IMR-90 (cell line): ENCODE measurements at regions not wholly inside any gene's neighbourhood (a gene's known extent, or its start where the extent isn't known, plus 50 kb on each side); places are given as distances from the start of the nearest gene placed in this dataset.

Source experiments
- ATAC-seq: fragments of 200-7000 bp; cut with Tn5 transposase; 2 replicates; pipeline ENCODE4 v1.9.1; 2020; ENCODE audit warnings: low read depth, mild to moderate bottlenecking, moderate library complexity
- BruUV-seq: library from RNA; stranded (reverse); fragments of 400-500 nt; replicated peaks from 2 replicates; lab custom pipeline; 2021; lab: Mats Ljungman, UMichigan
- CTCF ChIA-PET: fragments of 300-600 bp; formaldehyde crosslinking; extraction: SDS; loops from one replicate; lab custom pipeline; 2021; ENCODE audit warnings: antibody characterized with exemption; lab: Yijun Ruan, JAX
- POLR2A ChIA-PET: fragments of 300-600 bp; sonication (Branson Sonifier 250); formaldehyde crosslinking; loops from one replicate; lab custom pipeline; 2022; ENCODE audit warnings: antibody characterized with exemption; ENCODE audit not compliant: unreplicated experiment; lab: Charles Lee
- DNase-seq: peaks from one replicate; pipeline ENCODE4 v3.0.0; 2013
- H2AFZ ChIP-seq: replicated peaks from 2 replicates; pipeline ENCODE3; 2013; ENCODE audit warnings: low read length, mild to moderate bottlenecking; ENCODE audit not compliant: poor library complexity
- H2AK5ac ChIP-seq: 2 replicates; pipeline ENCODE4 v1.6.1; 2013; ENCODE audit warnings: low read depth, low read length, inconsistent platforms
- H2AK9ac ChIP-seq: replicated peaks from 2 replicates; pipeline ENCODE3; 2013; ENCODE audit warnings: mild to moderate bottlenecking, low read depth, low read length, moderate library complexity; ENCODE audit not compliant: poor library complexity
- H2BK120ac ChIP-seq: 2 replicates; pipeline ENCODE4 v1.6.1; 2013; ENCODE audit warnings: low read depth, low read length, inconsistent platforms
- H2BK15ac ChIP-seq: 3 replicates; pipeline ENCODE4 v1.6.1; 2013; ENCODE audit warnings: low read depth, low read length, inconsistent platforms
- H2BK20ac ChIP-seq: 2 replicates; pipeline ENCODE4 v1.6.1; 2013; ENCODE audit warnings: low read depth, mild to moderate bottlenecking, inconsistent platforms, low read length, moderate library complexity
- H2BK5ac ChIP-seq: 2 replicates; pipeline ENCODE4 v1.6.1; 2013; ENCODE audit warnings: mild to moderate bottlenecking, low read depth, low read length, inconsistent platforms; ENCODE audit not compliant: poor library complexity, severe bottlenecking
- H3K14ac ChIP-seq: replicated peaks from 2 replicates; pipeline ENCODE4 v1.6.1; 2013; ENCODE audit warnings: low read depth, low read length, inconsistent platforms
- H3K18ac ChIP-seq: 2 replicates; pipeline ENCODE4 v1.6.1; 2013; ENCODE audit warnings: low read depth, low read length, control low read depth
- H3K23ac ChIP-seq: 2 replicates; pipeline ENCODE4 v1.6.1; 2013; ENCODE audit warnings: low read depth, low read length, inconsistent platforms
- H3K27ac ChIP-seq: 2 replicates; pipeline ENCODE4 v1.5.1; 2013; ENCODE audit warnings: mild to moderate bottlenecking, control low read depth, low read length; ENCODE audit not compliant: insufficient read depth
- H3K27me3 ChIP-seq: 2 replicates; pipeline ENCODE4 v1.6.1; 2013; ENCODE audit warnings: low read length; ENCODE audit not compliant: control insufficient read depth, insufficient read depth
- H3K36me3 ChIP-seq: 2 replicates; pipeline ENCODE4 v1.6.1; 2013; ENCODE audit warnings: low read length, mixed read lengths; ENCODE audit not compliant: control insufficient read depth, insufficient read depth
- H3K4ac ChIP-seq: 2 replicates; pipeline ENCODE4 v1.6.1; 2013; ENCODE audit warnings: low read depth, low read length, inconsistent platforms
- H3K4me1 ChIP-seq: 2 replicates; pipeline ENCODE4 v1.6.1; 2013; ENCODE audit warnings: low read length, mixed read lengths; ENCODE audit not compliant: control insufficient read depth, insufficient read depth
- H3K4me2 ChIP-seq: 2 replicates; pipeline ENCODE4 v1.6.1; 2013; ENCODE audit warnings: low read depth, mild to moderate bottlenecking, control low read depth, low read length, moderate library complexity
- H3K4me3 ChIP-seq: 2 replicates; pipeline ENCODE4 v1.5.1; 2013; ENCODE audit warnings: low read depth, mild to moderate bottlenecking, control low read depth, low read length, moderate library complexity; ENCODE audit not compliant: insufficient read depth
- H3K56ac ChIP-seq: 2 replicates; pipeline ENCODE4 v1.6.1; 2013; ENCODE audit warnings: low read length, inconsistent platforms; ENCODE audit not compliant: insufficient read depth; ENCODE audit errors: extremely low read depth
- H3K79me1 ChIP-seq, 2 experiments: 2 replicates each; pipeline ENCODE4 v1.6.1; 2013; ENCODE audit warnings: low read length in 2 of 2, inconsistent platforms in 1 of 2, low read depth in 1 of 2
- H3K9ac ChIP-seq: 2 replicates; pipeline ENCODE4 v1.6.1; 2013; ENCODE audit warnings: low read depth, low read length, control low read depth
- H3K9me1 ChIP-seq: 2 replicates; pipeline ENCODE4 v1.6.1; 2013; ENCODE audit warnings: low read length, inconsistent platforms; ENCODE audit not compliant: insufficient read depth
- H3K9me3 ChIP-seq: 2 replicates; pipeline ENCODE4 v1.6.1; 2013; ENCODE audit warnings: low read length; ENCODE audit not compliant: control insufficient read depth, insufficient read depth
- H4K20me1 ChIP-seq: 2 replicates; pipeline ENCODE4 v1.6.1; 2013; ENCODE audit warnings: low read length, inconsistent platforms; ENCODE audit not compliant: insufficient read depth
- H4K5ac ChIP-seq: 2 replicates; pipeline ENCODE4 v1.6.1; 2013; ENCODE audit warnings: mild to moderate bottlenecking, low read depth, low read length, control low read depth
- H4K8ac ChIP-seq, 2 experiments: 2 replicates each; pipeline ENCODE4 v1.6.1; 2013; ENCODE audit warnings: low read depth in 2 of 2, low read length in 2 of 2, control low read depth in 1 of 2, inconsistent platforms in 1 of 2
- H4K91ac ChIP-seq: 2 replicates; pipeline ENCODE4 v1.6.1; 2013; ENCODE audit warnings: low read depth, low read length, inconsistent platforms; ENCODE audit not compliant: insufficient read depth
- BHLHE40 ChIP-seq: fragments of 150-350 bp; IDR thresholded peaks from 2 replicates; pipeline ENCODE4 v1.6.1; 2016; ENCODE audit warnings: mild to moderate bottlenecking, low read depth, low read length
- CEBPB ChIP-seq: IDR thresholded peaks from 2 replicates; pipeline ENCODE4 v1.6.1; 2012; ENCODE audit warnings: low read depth, low read length, improper control_type of control experiment
- CHD1 ChIP-seq: IDR thresholded peaks from 2 replicates; pipeline ENCODE4 v1.6.1; 2012; ENCODE audit warnings: low read depth, low read length, improper control_type of control experiment
- CTCF ChIP-seq: conservative IDR thresholded peaks from 2 replicates; pipeline ENCODE4 v1.5.1; 2012; ENCODE audit warnings: mild to moderate bottlenecking, low read depth, low read length, improper control_type of control experiment
- ELK1 ChIP-seq: fragments of 150-350 bp; IDR thresholded peaks from 2 replicates; pipeline ENCODE4 v1.6.1; 2016; ENCODE audit warnings: low read depth, mild to moderate bottlenecking, low read length, moderate library complexity, borderline replicate concordance
- FOS ChIP-seq: fragments of 150-350 bp; IDR thresholded peaks from 2 replicates; pipeline ENCODE4 v1.6.1; 2016; ENCODE audit warnings: low read depth, low read length
- MAFK ChIP-seq: IDR thresholded peaks from 2 replicates; pipeline ENCODE4 v1.6.1; 2012; ENCODE audit warnings: low read depth, low read length, improper control_type of control experiment
- MAZ ChIP-seq: IDR thresholded peaks from 2 replicates; pipeline ENCODE4 v1.6.1; 2012; ENCODE audit warnings: low read depth, mild to moderate bottlenecking, low read length, improper control_type of control experiment, moderate library complexity, borderline replicate concordance
- MXI1 ChIP-seq: IDR thresholded peaks from 2 replicates; pipeline ENCODE4 v1.6.1; 2012; ENCODE audit warnings: low read depth, mild to moderate bottlenecking, low read length, moderate library complexity, borderline replicate concordance
- NFE2L2 ChIP-seq: fragments of 150-350 bp; IDR thresholded peaks from 2 replicates; pipeline ENCODE4 v1.6.1; 2016; ENCODE audit warnings: low read depth, mild to moderate bottlenecking, low read length
- POLR2A ChIP-seq: IDR thresholded peaks from 2 replicates; pipeline ENCODE4 v1.6.1; 2012; ENCODE audit warnings: mild to moderate bottlenecking, low read depth, low read length
- RAD21 ChIP-seq: IDR thresholded peaks from 2 replicates; pipeline ENCODE4 v1.6.1; 2012; ENCODE audit warnings: low read length, improper control_type of control experiment
- RCOR1 ChIP-seq: IDR thresholded peaks from 2 replicates; pipeline ENCODE4 v1.6.1; 2012; ENCODE audit warnings: mild to moderate bottlenecking, low read length, improper control_type of control experiment; ENCODE audit not compliant: insufficient replicate concordance
- RFX5 ChIP-seq: IDR thresholded peaks from 2 replicates; pipeline ENCODE4 v1.8.0; 2012; ENCODE audit warnings: low read depth, mild to moderate bottlenecking, low read length, moderate library complexity
- SMC3 ChIP-seq: fragments of 150-350 bp; IDR thresholded peaks from 2 replicates; pipeline ENCODE4 v1.6.1; 2016; ENCODE audit warnings: low read depth, mild to moderate bottlenecking, antibody characterized with exemption, low read length, moderate library complexity
- USF2 ChIP-seq: fragments of 150-350 bp; IDR thresholded peaks from 2 replicates; pipeline ENCODE4 v1.6.1; 2017; ENCODE audit warnings: mild to moderate bottlenecking, antibody characterized with exemption, low read length, low read depth
- WGBS, 2 experiments: methylation state at CpG; one replicate each; pipeline versions ENCODE4 v1.1.5 to v1.1.7; 2013; ENCODE audit warnings: missing lambda C conversion rate in 2 of 2; ENCODE audit not compliant: insufficient read length in 1 of 2; ENCODE audit errors: extremely low coverage in 2 of 2; 5-methylcytosine and 5-hydroxymethylcytosine counted together
- dilution Hi-C: fragments of 300-500 bp; cut with HindIII; formaldehyde crosslinking; loops from one replicate; pipeline ENCODE4 v1.14.3; 2018; ENCODE audit warnings: low sequenced_read_pairs; ENCODE audit not compliant: unreplicated experiment
- in situ Hi-C: fragments of 300-500 bp; cut with MboI; formaldehyde crosslinking; loops from 3 replicates; pipeline ENCODE4 v1.14.3; 2019; ENCODE audit warnings: low sequenced_read_pairs, inconsistent platforms, mixed read lengths
- intact Hi-C: fragments of 100-400 bp; cut with micrococcal nuclease; formaldehyde crosslinking; loops from 2 replicates; pipeline ENCODE4 v1.10.0; 2022

- TF ChIP-seq MXI1, result no peak
- no peak for TF ChIP-seq MAFK
- no peak for TF ChIP-seq POLR2A
- no peak for TF ChIP-seq USF2
- no peak for TF ChIP-seq MAZ
- no peak for TF ChIP-seq RFX5
- no peak for TF ChIP-seq RAD21
- TF ChIP-seq FOS, result no peak
- TF ChIP-seq CEBPB, result no peak
- no peak for TF ChIP-seq BHLHE40
- TF ChIP-seq NFE2L2, result no peak
- TF ChIP-seq RCOR1, result no peak
- TF ChIP-seq SMC3, result no peak
- no peak for TF ChIP-seq CTCF
- TF ChIP-seq ELK1, result no peak
- no peak for TF ChIP-seq CHD1
- ChIA-PET POLR2A (no interaction called here), CTCF (interaction anchor here (0.8 kb wide), 1 partner anchor 12 kb away, joined by 3 read pairs; no protein-coding TSS in a partner anchor)
- Histone ChIP-seq H3K4ac (no peak overlapping the region), H2AK9ac (no peak overlapping the region), H2BK120ac (no peak overlapping the region), H4K8ac (no peak overlapping the region), H4K5ac (no peak overlapping the region), H4K20me1 (no peaks in the 10 kb centered on the region), H3K4me1 (no peaks in the 10 kb centered on the region), H2AK5ac (no peak overlapping the region), H3K23ac (no peak overlapping the region), H2AFZ (no peak overlapping the region), H4K91ac (no peak overlapping the region), H3K27me3 (peaks cover 15% of the 10 kb centered on the region), H3K36me3 (no peaks in the 10 kb centered on the region), H3K56ac (no peak overlapping the region), H3K18ac (no peak overlapping the region), H3K27ac (no peak overlapping the region), H3K4me2 (no peak overlapping the region), H3K79me1 (no peaks in the 10 kb centered on the region), H3K14ac (no peak overlapping the region), H3K9me3 (no peaks in the 10 kb centered on the region), H3K9ac (no peak overlapping the region), H2BK20ac (no peak overlapping the region), H2BK15ac (no peak overlapping the region), H3K4me3 (no peak overlapping the region), H2BK5ac (no peak overlapping the region), H3K9me1 (no peaks in the 10 kb centered on the region)
- no peak for ATAC-seq
- in situ Hi-C loops, result no loop called here
- BruUV-seq, result no TSS peak
- dilution Hi-C loops, result no loop called here
- DNase-seq, result no peak
- no CpG with 5 or more reads among the region's 1 CpG for WGBS, 2 experiments
- intact Hi-C loops, result no loop called here
These were observed 254.2 kb upstream of the SORL1-AS1 start for GRCh38 chr11:121706884-121707420.
